ENCODE measurements at regions not wholly inside any gene's neighbourhood (a gene's known extent, or its start where the extent isn't known, plus 50 kb on each side); places are given as distances from the start of the nearest gene placed in this dataset.

- no peaks in the 10 kb centered on the region for H3K9me3 ChIP-seq
- 54% methylated on average over 5 of the region's 5 CpGs for WGBS, 2 donors
- no peaks in the 10 kb centered on the region for H3K27me3 ChIP-seq
- TF ChIP-seq CTCF (IDR thresholded peaks at IDR 0.05) = no peak
- TF ChIP-seq POLR2A (IDR thresholded peaks at IDR 0.05) = no peak
- H3K36me3 ChIP-seq = no peaks in the 10 kb centered on the region
- H3K4me3 ChIP-seq (replicated peaks in 1 of 3) = no peak overlapping the region
- no peak for DNase-seq
- intact Hi-C loops (cut with DNase I) = no loop called here
- no peak overlapping the region for H3K27ac ChIP-seq
- no peaks in the 10 kb centered on the region for H3K4me1 ChIP-seq
Observed at GRCh38 chr13:109483284-109483683, 303.1 kb downstream of the IRS2 start.

- no peak overlapping the region for H3K4me3 ChIP-seq (replicated peaks in 1 of 3)
- H3K4me1 ChIP-seq = no peaks in the 10 kb centered on the region
- DNase-seq = no peak
- intact Hi-C loops (cut with DNase I) = no loop called here
- H3K36me3 ChIP-seq = no peaks in the 10 kb centered on the region
- WGBS, 2 donors = 91% methylated on average over 7 of the region's 7 CpGs
- H3K27me3 ChIP-seq = no peaks in the 10 kb centered on the region
- no peaks in the 10 kb centered on the region for H3K9me3 ChIP-seq
- no peak for TF ChIP-seq CTCF (IDR thresholded peaks at IDR 0.05)
- no peak for TF ChIP-seq POLR2A (IDR thresholded peaks at IDR 0.05)
- H3K27ac ChIP-seq = no peak overlapping the region
Observed at GRCh38 chr13:109481040-109481439, 305.3 kb downstream of the IRS2 start.

GRCh38 chr13:109480011-109480955 lies 306.1 kb downstream of the IRS2 start:
- H3K4me1 ChIP-seq = no peaks in the 10 kb centered on the region
- no peaks in the 10 kb centered on the region for H3K27me3 ChIP-seq
- no peak overlapping the region for H3K27ac ChIP-seq
- WGBS, 2 donors = 82 to 86% methylated on average over 11 of the region's 11 CpGs
- no peak overlapping the region for H3K4me3 ChIP-seq (replicated peaks in 1 of 3)
- TF ChIP-seq CTCF (IDR thresholded peaks at IDR 0.05) = no peak
- TF ChIP-seq POLR2A (IDR thresholded peaks at IDR 0.05) = no peak
- H3K9me3 ChIP-seq = no peaks in the 10 kb centered on the region
- no peaks in the 10 kb centered on the region for H3K36me3 ChIP-seq
- DNase-seq = no peak
- intact Hi-C loops (cut with DNase I) = no loop called here

GRCh38 chr13:109479534-109479933 lies 306.8 kb downstream of the IRS2 start:
- no peak for DNase-seq
- Histone ChIP-seq H3K36me3 (no peaks in the 10 kb centered on the region), H3K27me3 (no peaks in the 10 kb centered on the region), H3K9me3 (no peaks in the 10 kb centered on the region), H3K4me1 (no peaks in the 10 kb centered on the region), H3K4me3 (replicated peaks in 1 of 3) (no peak overlapping the region), H3K27ac (no peak overlapping the region)
- 86 to 97% methylated on average over 2 of the region's 2 CpGs for WGBS, 2 donors
- TF ChIP-seq CTCF (IDR thresholded peaks at IDR 0.05) (no peak), POLR2A (IDR thresholded peaks at IDR 0.05) (no peak)
- intact Hi-C loops (cut with DNase I) = no loop called here

GRCh38 chr13:109476001-109476400 lies 310.4 kb downstream of the IRS2 start:
- 93 to 95% methylated on average over 5 of the region's 5 CpGs for WGBS, 2 donors
- Histone ChIP-seq H3K27ac (no peak overlapping the region), H3K27me3 (no peaks in the 10 kb centered on the region), H3K9me3 (no peaks in the 10 kb centered on the region), H3K36me3 (no peaks in the 10 kb centered on the region), H3K4me1 (no peaks in the 10 kb centered on the region), H3K4me3 (replicated peaks in 1 of 3) (no peak overlapping the region)
- TF ChIP-seq POLR2A (IDR thresholded peaks at IDR 0.05) (no peak), CTCF (IDR thresholded peaks at IDR 0.05) (no peak)
- no peak for DNase-seq
- intact Hi-C loops (cut with DNase I) = no loop called here
